Stomach (tissue), 4 donors: ENCODE measurements at regions not wholly inside any gene's neighbourhood (a gene's known extent, or its start where the extent isn't known, plus 50 kb on each side); places are given as distances from the start of the nearest gene placed in this dataset.

Source experiments
- EP300 ChIP-seq: sonication (generic); formaldehyde crosslinking; IDR thresholded peaks from one replicate; pipeline ENCODE4 v1.6.1; 2017; ENCODE audit warnings: antibody characterized with exemption
- POLR2A ChIP-seq, 4 donors: fragments of 450-650 bp; IDR thresholded peaks; one replicate each; pipeline ENCODE4 v1.6.1; 2016; ENCODE audit warnings: antibody characterized with exemption in 4 of 4, control low read depth in 2 of 4, mild to moderate bottlenecking in 1 of 4, moderate library complexity in 1 of 4
- POLR2AphosphoS5 ChIP-seq, 3 donors: sonication (generic); formaldehyde crosslinking; IDR thresholded peaks; one replicate each; pipeline ENCODE4 v1.6.1; 2016; ENCODE audit warnings: antibody characterized with exemption in 3 of 3
- TF ChIP-seq, protein P1 (sequence below), 7 experiments: fragments of 450-650 bp in 4 of 7; fragments of 200-600 bp in 3 of 7; sonication (generic) in 3 of 7; IDR thresholded peaks; one replicate each; pipeline ENCODE4 v1.5.1; 2016 to 2019; ENCODE audit warnings: antibody characterized with exemption in 7 of 7, control low read depth in 2 of 7, mild to moderate bottlenecking in 1 of 7

GRCh38 chrX:95629737-95630136 lies 1054.9 kb upstream of the DIAPH2 start:
- TF ChIP-seq POLR2AphosphoS5 (IDR thresholded peaks at IDR 0.05) (no peak), POLR2A (IDR thresholded peaks at IDR 0.05) (no peak), EP300 (no peak)
- TF ChIP-seq, protein P1, sequence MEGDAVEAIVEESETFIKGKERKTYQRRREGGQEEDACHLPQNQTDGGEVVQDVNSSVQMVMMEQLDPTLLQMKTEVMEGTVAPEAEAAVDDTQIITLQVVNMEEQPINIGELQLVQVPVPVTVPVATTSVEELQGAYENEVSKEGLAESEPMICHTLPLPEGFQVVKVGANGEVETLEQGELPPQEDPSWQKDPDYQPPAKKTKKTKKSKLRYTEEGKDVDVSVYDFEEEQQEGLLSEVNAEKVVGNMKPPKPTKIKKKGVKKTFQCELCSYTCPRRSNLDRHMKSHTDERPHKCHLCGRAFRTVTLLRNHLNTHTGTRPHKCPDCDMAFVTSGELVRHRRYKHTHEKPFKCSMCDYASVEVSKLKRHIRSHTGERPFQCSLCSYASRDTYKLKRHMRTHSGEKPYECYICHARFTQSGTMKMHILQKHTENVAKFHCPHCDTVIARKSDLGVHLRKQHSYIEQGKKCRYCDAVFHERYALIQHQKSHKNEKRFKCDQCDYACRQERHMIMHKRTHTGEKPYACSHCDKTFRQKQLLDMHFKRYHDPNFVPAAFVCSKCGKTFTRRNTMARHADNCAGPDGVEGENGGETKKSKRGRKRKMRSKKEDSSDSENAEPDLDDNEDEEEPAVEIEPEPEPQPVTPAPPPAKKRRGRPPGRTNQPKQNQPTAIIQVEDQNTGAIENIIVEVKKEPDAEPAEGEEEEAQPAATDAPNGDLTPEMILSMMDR (IDR thresholded peaks at IDR 0.05), result no peak
